ENCODE measurements at regions not wholly inside any gene's neighbourhood (a gene's known extent, or its start where the extent isn't known, plus 50 kb on each side); places are given as distances from the start of the nearest gene placed in this dataset.

DNA sequence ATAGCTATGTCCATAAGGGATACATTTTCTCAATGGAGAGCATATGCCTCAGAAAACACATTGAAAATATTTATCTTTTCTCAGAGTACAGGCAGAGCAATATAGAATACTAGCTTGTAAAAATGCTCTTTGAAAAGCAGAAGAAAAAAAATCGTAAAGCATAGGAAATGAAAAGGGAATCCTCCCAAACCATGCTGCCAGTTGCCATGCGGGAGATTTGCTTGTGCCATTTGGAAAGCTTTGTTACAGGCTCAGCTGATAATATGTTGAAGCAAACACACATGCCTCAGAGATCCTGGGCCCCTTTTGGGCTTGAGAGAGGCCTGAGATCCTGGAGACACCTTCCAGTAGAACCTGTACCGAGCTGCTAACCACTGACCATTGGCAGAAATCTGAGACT is 697.1 kb downstream of the BCL11A start:
- Histone ChIP-seq H3K27ac (ENCODE audit: low read depth, low read length) (no peak overlapping the region), H3K4me1 (replicated peaks in 1 of 4; ENCODE audit: control insufficient read depth in 3 of 4, insufficient read depth in 4 of 4, low read length in 3 of 4) (no peaks in the 10 kb centered on the region), H4K91ac (replicated peaks; ENCODE audit: insufficient read length, low read length) (no peak overlapping the region), H2BK20ac (ENCODE audit: low read length) (no peak overlapping the region), H3K56ac (replicated peaks; ENCODE audit: insufficient read length, low read depth, low read length) (no peak overlapping the region), H2BK12ac (ENCODE audit: low read depth, low read length) (no peak overlapping the region), H3K18ac (ENCODE audit: extremely low read depth, low read length) (no peak overlapping the region), H3K9ac (replicated peaks in 1 of 4; ENCODE audit: extremely low read depth in 1 of 4, low read depth in 3 of 4, low read length in 3 of 4) (no peak overlapping the region), H3K4me2 (ENCODE audit: insufficient read depth in 1 of 2, low read depth in 2 of 2, low read length in 2 of 2) (no peak overlapping the region), H2AK5ac (ENCODE audit: low read depth, low read length) (no peak overlapping the region), H3K27me3 (replicated peaks in 1 of 4; ENCODE audit: control insufficient read depth in 3 of 4, extremely low read depth in 1 of 4, insufficient read depth in 3 of 4, low read length in 3 of 4) (no peaks in the 10 kb centered on the region), H2BK120ac (replicated peaks; ENCODE audit: low read depth, low read length) (no peak overlapping the region), H2BK15ac (ENCODE audit: low read length) (no peak overlapping the region), H3K9me3 (ENCODE audit: insufficient read depth in 2 of 2, low read depth in 1 of 2, low read length in 1 of 2) (peaks cover 3 to 5% of the 10 kb centered on the region in 2 experiments; a peak in 3 of 4 replicates), H4K5ac (ENCODE audit: insufficient read length, low read depth, low read length) (no peak overlapping the region), H3K23me2 (ENCODE audit: low read depth, low read length) (no peaks in the 10 kb centered on the region), H3K79me1 (ENCODE audit: low read depth, low read length) (no peaks in the 10 kb centered on the region), H3K4ac (replicated peaks; ENCODE audit: insufficient read length, low read depth, low read length) (no peak overlapping the region), H2BK5ac (ENCODE audit: low read depth, low read length) (no peak overlapping the region), H4K20me1 (replicated peaks in 1 of 2; ENCODE audit: control insufficient read depth in 1 of 2, insufficient read depth in 2 of 2, low read length in 2 of 2) (no peaks in the 10 kb centered on the region), H3K14ac (ENCODE audit: insufficient read length) (no peak overlapping the region), H3K4me3 (ENCODE audit: extremely low read depth in 1 of 4, insufficient read depth in 2 of 4, low read depth in 3 of 4, low read length in 4 of 4) (no peak overlapping the region), H3K23ac (ENCODE audit: insufficient read length) (no peak overlapping the region), H2AFZ (ENCODE audit: low read length) (no peak overlapping the region), H4K8ac (ENCODE audit: extremely low read depth, insufficient read depth, low read length) (no peak overlapping the region), H3K79me2 (ENCODE audit: control insufficient read depth in 1 of 2, insufficient read depth in 2 of 2, low read length in 2 of 2) (no peaks in the 10 kb centered on the region), H3K36me3 (ENCODE audit: control insufficient read depth in 2 of 4, insufficient read depth in 4 of 4, low read length in 3 of 4) (no peaks in the 10 kb centered on the region)
- DNase-seq (ENCODE audit: low read depth in 1 of 2, low spot score in 2 of 2) (no peak), FAIRE-seq (no peak)
- ChIA-PET POLR2A (ENCODE audit: partially characterized antibody) (no interaction called here), CTCF (ENCODE audit: partially characterized antibody) (interaction anchor here (0.6 to 1.2 kb wide), 3 partner anchors 13 to 831 kb away, joined by 3 to 4 read pairs (median 4); no protein-coding TSS in a partner anchor)
- 93% methylated on average over 3 of the region's 3 CpGs; no CpG with 5 or more reads in 1 of the 2 experiments for WGBS, 2 experiments (ENCODE audit: extremely low coverage in 1 of 2, insufficient coverage in 1 of 2, insufficient read length in 1 of 2, insufficient replicate concordance in 2 of 2, low coverage in 1 of 2, low lambda C conversion rate in 2 of 2, missing lambda C conversion rate in 1 of 2)
- TF ChIP-seq, protein P1, sequence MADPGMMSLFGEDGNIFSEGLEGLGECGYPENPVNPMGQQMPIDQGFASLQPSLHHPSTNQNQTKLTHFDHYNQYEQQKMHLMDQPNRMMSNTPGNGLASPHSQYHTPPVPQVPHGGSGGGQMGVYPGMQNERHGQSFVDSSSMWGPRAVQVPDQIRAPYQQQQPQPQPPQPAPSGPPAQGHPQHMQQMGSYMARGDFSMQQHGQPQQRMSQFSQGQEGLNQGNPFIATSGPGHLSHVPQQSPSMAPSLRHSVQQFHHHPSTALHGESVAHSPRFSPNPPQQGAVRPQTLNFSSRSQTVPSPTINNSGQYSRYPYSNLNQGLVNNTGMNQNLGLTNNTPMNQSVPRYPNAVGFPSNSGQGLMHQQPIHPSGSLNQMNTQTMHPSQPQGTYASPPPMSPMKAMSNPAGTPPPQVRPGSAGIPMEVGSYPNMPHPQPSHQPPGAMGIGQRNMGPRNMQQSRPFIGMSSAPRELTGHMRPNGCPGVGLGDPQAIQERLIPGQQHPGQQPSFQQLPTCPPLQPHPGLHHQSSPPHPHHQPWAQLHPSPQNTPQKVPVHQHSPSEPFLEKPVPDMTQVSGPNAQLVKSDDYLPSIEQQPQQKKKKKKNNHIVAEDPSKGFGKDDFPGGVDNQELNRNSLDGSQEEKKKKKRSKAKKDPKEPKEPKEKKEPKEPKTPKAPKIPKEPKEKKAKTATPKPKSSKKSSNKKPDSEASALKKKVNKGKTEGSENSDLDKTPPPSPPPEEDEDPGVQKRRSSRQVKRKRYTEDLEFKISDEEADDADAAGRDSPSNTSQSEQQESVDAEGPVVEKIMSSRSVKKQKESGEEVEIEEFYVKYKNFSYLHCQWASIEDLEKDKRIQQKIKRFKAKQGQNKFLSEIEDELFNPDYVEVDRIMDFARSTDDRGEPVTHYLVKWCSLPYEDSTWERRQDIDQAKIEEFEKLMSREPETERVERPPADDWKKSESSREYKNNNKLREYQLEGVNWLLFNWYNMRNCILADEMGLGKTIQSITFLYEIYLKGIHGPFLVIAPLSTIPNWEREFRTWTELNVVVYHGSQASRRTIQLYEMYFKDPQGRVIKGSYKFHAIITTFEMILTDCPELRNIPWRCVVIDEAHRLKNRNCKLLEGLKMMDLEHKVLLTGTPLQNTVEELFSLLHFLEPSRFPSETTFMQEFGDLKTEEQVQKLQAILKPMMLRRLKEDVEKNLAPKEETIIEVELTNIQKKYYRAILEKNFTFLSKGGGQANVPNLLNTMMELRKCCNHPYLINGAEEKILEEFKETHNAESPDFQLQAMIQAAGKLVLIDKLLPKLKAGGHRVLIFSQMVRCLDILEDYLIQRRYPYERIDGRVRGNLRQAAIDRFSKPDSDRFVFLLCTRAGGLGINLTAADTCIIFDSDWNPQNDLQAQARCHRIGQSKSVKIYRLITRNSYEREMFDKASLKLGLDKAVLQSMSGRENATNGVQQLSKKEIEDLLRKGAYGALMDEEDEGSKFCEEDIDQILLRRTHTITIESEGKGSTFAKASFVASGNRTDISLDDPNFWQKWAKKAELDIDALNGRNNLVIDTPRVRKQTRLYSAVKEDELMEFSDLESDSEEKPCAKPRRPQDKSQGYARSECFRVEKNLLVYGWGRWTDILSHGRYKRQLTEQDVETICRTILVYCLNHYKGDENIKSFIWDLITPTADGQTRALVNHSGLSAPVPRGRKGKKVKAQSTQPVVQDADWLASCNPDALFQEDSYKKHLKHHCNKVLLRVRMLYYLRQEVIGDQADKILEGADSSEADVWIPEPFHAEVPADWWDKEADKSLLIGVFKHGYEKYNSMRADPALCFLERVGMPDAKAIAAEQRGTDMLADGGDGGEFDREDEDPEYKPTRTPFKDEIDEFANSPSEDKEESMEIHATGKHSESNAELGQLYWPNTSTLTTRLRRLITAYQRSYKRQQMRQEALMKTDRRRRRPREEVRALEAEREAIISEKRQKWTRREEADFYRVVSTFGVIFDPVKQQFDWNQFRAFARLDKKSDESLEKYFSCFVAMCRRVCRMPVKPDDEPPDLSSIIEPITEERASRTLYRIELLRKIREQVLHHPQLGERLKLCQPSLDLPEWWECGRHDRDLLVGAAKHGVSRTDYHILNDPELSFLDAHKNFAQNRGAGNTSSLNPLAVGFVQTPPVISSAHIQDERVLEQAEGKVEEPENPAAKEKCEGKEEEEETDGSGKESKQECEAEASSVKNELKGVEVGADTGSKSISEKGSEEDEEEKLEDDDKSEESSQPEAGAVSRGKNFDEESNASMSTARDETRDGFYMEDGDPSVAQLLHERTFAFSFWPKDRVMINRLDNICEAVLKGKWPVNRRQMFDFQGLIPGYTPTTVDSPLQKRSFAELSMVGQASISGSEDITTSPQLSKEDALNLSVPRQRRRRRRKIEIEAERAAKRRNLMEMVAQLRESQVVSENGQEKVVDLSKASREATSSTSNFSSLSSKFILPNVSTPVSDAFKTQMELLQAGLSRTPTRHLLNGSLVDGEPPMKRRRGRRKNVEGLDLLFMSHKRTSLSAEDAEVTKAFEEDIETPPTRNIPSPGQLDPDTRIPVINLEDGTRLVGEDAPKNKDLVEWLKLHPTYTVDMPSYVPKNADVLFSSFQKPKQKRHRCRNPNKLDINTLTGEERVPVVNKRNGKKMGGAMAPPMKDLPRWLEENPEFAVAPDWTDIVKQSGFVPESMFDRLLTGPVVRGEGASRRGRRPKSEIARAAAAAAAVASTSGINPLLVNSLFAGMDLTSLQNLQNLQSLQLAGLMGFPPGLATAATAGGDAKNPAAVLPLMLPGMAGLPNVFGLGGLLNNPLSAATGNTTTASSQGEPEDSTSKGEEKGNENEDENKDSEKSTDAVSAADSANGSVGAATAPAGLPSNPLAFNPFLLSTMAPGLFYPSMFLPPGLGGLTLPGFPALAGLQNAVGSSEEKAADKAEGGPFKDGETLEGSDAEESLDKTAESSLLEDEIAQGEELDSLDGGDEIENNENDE (IDR thresholded peaks at IDR 0.05; ENCODE audit: insufficient replicate concordance, low read length) = no peak
